Head of caudate nucleus (tissue), 42 donors: ENCODE measurements at regions not wholly inside any gene's neighbourhood (a gene's known extent, or its start where the extent isn't known, plus 50 kb on each side); places are given as distances from the start of the nearest gene placed in this dataset.
A peak's percentile ranks its signal among the peaks of the same experiment; 100 is the strongest.
"Not testable (repeated sequence)": the region's sequence is repeated elsewhere in the genome, so short reads cannot be mapped to it uniquely, and the experiment has no call there.

Experiments
- DNase-seq, 42 donors: peaks; one replicate each; pipeline versions ENCODE4 v3.0.0 to v3.0.0-alpha.2; 2020 to 2021; ENCODE audit warnings: mixed read lengths in 7 of 42
- intact Hi-C: fragments of 100-400 bp; cut with DNase I; formaldehyde crosslinking; loops from one replicate; pipeline ENCODE4 v1.15.0; 2022

- peak in 1 of 42 donors; percentile 28 for DNase-seq
- intact Hi-C loops, result not testable (repeated sequence)
Measured at GRCh38 chr16:88145376-88145775, 194.1 kb downstream of the BANP start.

DNA sequence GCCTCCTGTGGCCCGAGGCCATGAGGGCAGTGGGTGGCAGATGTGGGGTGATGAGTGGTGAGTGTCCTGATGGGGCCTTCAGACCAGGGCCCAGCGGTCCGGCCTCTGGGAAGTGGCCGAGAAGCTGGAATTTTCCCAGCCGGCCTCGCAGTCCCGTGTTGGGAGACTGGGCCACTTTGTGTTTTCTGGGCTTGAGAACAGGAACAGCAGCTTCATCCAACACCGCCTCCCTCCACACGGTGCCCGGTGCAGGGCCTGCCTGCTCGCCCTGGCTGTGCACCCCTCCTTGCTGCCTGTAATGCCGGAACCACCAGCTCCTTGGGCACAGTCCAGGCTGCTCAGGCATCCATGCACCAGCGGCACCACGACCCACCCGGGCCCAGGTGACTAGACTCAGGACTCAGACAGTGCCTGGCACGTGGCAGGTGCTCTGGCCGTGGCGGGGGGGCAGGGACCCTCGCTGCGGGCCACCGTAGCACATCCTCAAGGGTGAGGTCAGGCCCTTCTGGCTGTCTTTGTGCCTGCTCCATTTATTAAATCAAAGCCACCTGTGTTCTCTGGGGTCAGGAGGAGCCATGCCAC, 194.7 kb downstream of the BANP start:
- intact Hi-C loops, result not testable (repeated sequence)
- peak in 8 of 42 donors; percentile 10 to 42 (median 26) for DNase-seq

GRCh38 chr16:88148078-88148477, 196.8 kb downstream of the BANP start:
- DNase-seq, intact Hi-C loops: not testable (repeated sequence)

DNA sequence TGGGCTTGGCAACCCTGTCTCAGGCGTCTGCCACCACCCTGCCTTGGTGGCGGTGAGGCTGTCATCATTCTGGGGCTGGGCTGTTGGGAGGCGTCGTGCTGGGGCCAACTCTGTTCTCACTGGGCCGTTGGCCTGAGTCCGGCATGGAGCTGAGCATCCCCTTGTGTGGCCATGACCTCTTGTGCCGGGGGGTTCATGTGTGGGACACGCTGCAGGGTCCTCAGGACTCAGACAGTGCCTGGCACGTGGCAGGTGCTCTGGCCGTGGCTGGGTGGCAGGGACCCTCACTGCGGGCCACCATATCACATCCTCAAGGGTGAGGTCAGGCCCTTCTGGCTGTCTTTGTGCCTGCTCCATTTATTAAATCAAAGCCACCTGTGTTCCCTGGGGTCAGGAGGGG, 197.4 kb downstream of the BANP start:
- DNase-seq, intact Hi-C loops: not testable (repeated sequence)

DNA sequence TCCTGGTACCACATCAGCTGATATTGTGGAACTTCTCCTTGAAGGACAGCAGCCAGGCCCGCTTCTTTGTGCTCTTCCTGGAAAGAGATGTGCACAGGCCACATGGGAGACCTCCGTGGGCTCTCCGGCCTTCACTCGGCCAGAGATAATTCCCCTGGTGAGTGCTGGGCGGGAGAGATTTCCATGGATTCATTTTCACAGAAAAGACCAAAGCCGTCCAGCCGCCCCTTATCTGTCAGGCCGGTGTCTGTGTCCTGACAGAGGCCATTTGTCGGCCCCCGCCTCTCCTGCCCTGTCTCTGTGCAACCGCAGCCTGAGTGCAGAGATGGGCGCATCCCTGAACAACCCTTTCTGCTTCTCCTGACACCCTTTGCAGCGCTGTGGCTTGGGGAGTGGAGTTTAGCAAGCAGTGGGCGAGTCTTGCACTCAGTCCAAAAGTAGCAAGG, 197.9 kb downstream of the BANP start:
- DNase-seq, intact Hi-C loops: not testable (repeated sequence)

GRCh38 chr16:88149663-88150062, 198.4 kb downstream of the BANP start:
- intact Hi-C loops, DNase-seq: not testable (repeated sequence)

GRCh38 chr16:88150456-88151128, 199.4 kb downstream of the BANP start:
- intact Hi-C loops, DNase-seq: not testable (repeated sequence)

DNA sequence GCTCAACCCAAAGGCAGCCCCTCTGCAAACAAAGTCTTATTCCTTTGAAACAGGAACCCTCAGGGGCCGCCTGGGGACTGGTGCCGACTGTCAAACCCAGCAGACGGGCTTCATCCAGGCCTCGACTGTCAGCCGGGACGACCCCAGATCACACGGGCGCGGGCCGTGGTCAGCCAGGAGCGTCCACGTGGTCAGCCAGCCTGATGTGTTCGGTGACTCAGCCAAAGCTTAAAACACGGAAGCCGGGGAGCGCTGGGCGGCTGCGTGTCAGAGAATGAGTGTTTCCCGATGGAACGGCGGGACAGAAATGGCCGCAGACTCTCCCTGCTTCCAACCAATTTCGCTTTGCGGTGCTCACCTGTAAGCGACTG, 199.9 kb downstream of the BANP start:
- intact Hi-C loops, result not testable (repeated sequence)
- DNase-seq, result peak in 1 of 42 donors; percentile 39

- intact Hi-C loops, result not testable (repeated sequence)
- peak in 1 of 42 donors; percentile 27 for DNase-seq
Measured at GRCh38 chr16:88151859-88152843, 200.9 kb downstream of the BANP start.

DNA sequence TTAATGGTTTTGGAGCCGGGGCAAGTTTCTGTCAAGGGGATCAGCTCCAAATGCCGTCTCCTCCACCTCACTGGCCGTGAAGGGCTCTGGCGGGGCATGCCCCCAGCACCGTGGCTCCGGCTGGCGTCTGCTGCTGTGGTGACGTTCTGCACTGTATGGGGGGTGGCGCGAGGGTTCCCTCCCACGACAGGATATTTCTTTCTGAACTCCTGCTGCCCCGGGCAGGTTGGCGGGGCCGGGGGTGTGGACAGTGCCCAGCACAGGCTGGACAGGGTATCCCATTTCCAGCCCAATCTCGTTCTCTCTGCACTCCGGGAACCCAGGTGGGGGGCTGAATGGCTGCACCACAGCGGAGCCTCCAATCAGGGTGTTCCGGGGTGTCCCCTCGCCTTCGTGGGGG, 201.6 kb downstream of the BANP start:
- intact Hi-C loops, result not testable (repeated sequence)
- DNase-seq, result peak in 2 of 42 donors; percentile 12 to 28

DNA sequence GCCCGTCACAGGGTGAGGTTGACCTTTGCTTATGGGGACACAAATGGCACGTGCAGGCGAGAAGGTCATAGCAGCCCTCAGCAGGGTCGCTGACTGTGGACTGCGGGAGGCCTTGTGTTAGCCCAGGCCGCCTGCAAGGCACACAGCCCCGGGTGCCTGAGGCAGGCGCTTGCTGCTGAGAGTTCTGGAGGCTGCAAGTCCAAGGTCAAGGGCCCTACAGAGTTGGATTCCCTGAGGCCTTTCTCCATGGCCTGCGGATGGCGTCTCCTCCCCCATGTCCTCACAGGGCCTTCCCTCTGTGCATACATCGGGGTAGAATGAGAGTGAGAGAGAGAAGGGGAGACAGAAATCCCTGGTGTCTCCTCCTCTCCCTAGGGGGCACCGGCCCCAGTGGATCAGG, 202.3 kb downstream of the BANP start:
- intact Hi-C loops, DNase-seq: not testable (repeated sequence)

- DNase-seq, intact Hi-C loops: not testable (repeated sequence)
Measured at GRCh38 chr16:88154886-88155285, 203.7 kb downstream of the BANP start.

- intact Hi-C loops, result not testable (repeated sequence)
- peak in 1 of 42 donors; percentile 7 for DNase-seq
Measured at GRCh38 chr16:88155681-88156080, 204.4 kb downstream of the BANP start.

GRCh38 chr16:88156640-88157283, 205.5 kb downstream of the BANP start:
- peak in 1 of 42 donors; percentile 9 for DNase-seq
- intact Hi-C loops, result not testable (repeated sequence)

DNA sequence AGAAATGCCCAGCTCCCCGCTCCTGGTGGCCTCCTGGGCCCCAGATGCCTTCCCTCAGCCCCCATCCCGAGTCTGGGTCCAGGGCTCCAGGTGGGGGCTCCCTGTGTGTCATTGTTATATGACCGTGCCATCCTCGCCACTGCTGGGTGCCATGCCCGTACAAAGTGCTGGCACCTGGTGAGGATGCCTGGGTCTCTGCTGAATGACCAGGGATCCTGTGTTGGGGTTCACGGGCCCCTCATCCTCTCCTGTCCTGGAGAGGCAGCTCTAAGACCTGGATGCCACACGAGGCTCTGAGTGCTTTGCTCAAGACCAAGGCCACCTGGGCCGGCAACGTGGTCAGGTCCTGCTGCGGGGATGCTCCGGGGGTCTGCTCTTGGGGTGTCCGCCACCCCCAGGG, 206.5 kb downstream of the BANP start:
- intact Hi-C loops, result not testable (repeated sequence)
- peak in 2 of 42 donors; percentile 3 to 13 for DNase-seq

- intact Hi-C loops, result not testable (repeated sequence)
- DNase-seq, result peak in 2 of 42 donors; percentile 16 to 18
Measured at GRCh38 chr16:88158256-88159045, 207.2 kb downstream of the BANP start.

DNA sequence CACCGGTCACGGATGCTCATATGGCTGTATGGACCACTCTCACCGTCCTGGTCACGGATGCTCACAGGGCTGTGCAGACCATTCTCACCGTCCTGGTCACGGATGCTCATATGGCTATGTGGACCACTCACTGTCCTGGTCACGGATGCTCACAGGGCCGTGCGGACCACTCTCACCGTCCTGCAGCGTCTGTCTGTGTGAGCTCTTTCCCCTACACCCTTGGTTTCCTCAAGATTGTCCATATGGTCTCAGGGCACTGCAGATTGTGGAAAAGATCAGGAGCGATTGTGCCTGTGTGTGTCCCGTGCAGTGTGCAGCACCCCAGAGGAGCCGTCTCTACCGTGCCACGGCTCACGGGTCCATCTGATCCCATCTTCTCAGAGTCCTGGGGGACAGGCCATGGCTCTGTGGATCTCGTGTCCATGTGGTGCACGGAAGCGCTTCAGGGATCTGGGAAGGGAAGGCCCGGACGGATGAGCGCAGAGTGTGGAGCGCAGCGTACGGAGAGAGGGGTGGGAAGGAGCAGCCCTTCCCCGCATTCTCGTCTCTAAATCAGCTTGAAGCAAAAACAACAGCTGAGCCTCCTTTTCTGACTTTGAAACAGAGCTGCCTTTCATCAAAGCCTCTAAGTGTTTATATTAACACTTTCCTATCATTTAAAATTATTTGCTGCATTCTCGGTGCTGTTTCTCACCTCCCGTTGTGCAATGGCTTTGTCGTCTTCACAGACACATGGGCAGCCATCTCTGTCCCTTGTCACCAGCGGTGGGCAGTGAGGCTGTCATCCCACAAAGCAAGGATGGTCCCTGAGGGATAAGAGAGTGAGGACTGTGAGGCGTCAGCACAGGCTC, 208.0 kb downstream of the BANP start:
- intact Hi-C loops, result not testable (repeated sequence)
- DNase-seq, result peak in 1 of 42 donors; percentile 16
